K562 (cell line): ENCODE measurements at regions not wholly inside any gene's neighbourhood (a gene's known extent, or its start where the extent isn't known, plus 50 kb on each side); places are given as distances from the start of the nearest gene placed in this dataset.

Source experiments
- ATAC-seq: fragments of 200-7000 bp; cut with Tn5 transposase; 3 replicates; pipeline ENCODE4 v1.9.1; 2020; ENCODE audit warnings: moderate library complexity
- BruUV-seq: library from RNA; stranded (reverse); fragments of 400-500 nt; replicated peaks from 2 replicates; lab custom pipeline; 2021; lab: Mats Ljungman, UMichigan
- CTCF ChIA-PET: fragments of 300-600 bp; formaldehyde crosslinking; extraction: SDS; loops from one replicate; lab custom pipeline; 2021; ENCODE audit warnings: low intra/inter-chr PET ratio; lab: Yijun Ruan, JAX
- POLR2A ChIA-PET: fragments of 300-600, 350-650 bp; sonication (Branson Sonifier 250); formaldehyde crosslinking; extraction: SDS; loops from one replicate; lab custom pipeline; 2021; ENCODE audit warnings: antibody characterized with exemption, inconsistent platforms; lab: Yijun Ruan, JAX
- DNase-seq, 4 experiments: peaks; one replicate each; pipeline versions ENCODE4 v3.0.0 to v3.0.0-alpha.2; 2011 to 2018; ENCODE audit warnings: low spot score in 3 of 4, mixed read lengths in 3 of 4; ENCODE audit errors: extremely low read depth in 1 of 4
- FAIRE-seq: peaks from 2 replicates; lab custom pipeline; 2011; peaks lifted over from hg19 to GRCh38; lab: Jason Lieb, UNC
- H2AFZ ChIP-seq: 2 replicates; pipeline ENCODE4 v1.6.0; 2011; ENCODE audit warnings: low read depth, low read length, control low read depth, inconsistent platforms
- H3K27ac ChIP-seq: fragments of 200-600 bp; 3 replicates; pipeline ENCODE4 v1.8.0; 2011; ENCODE audit warnings: low read depth, mild to moderate bottlenecking, control low read depth, inconsistent platforms, low read length, moderate library complexity, mixed read lengths; ENCODE audit errors: extremely low read depth
- H3K27me3 ChIP-seq, 2 experiments: fragments of 300-600 bp in 1 of 2; 2 replicates in 1 of 2; 3 replicates in 1 of 2; pipeline versions ENCODE4 v1.6.0 to v1.8.0; 2011; ENCODE audit warnings: inconsistent platforms in 2 of 2, low read length in 2 of 2, mild to moderate bottlenecking in 1 of 2, mixed read lengths in 1 of 2, moderate library complexity in 1 of 2; ENCODE audit not compliant: control insufficient read depth in 2 of 2, insufficient read depth in 2 of 2
- H3K36me3 ChIP-seq: fragments of 300-600 bp; 3 replicates; pipeline ENCODE4 v1.8.0; 2011; ENCODE audit warnings: mild to moderate bottlenecking, low read length, inconsistent platforms; ENCODE audit not compliant: control insufficient read depth, insufficient read depth
- H3K4me1 ChIP-seq, 2 experiments: fragments of 200-600 bp in 1 of 2; replicated peaks in 1 of 2; 2 replicates in 1 of 2; 3 replicates in 1 of 2; pipeline versions ENCODE4 v1.5.1 to v1.8.0; 2011; ENCODE audit warnings: inconsistent platforms in 2 of 2, low read length in 2 of 2, mild to moderate bottlenecking in 1 of 2, mixed read lengths in 1 of 2, moderate library complexity in 1 of 2; ENCODE audit not compliant: control insufficient read depth in 2 of 2, insufficient read depth in 2 of 2
- H3K4me2 ChIP-seq: 2 replicates; pipeline ENCODE4 v1.6.1; 2011; ENCODE audit warnings: low read length, control low read depth, inconsistent platforms, mixed read lengths; ENCODE audit not compliant: insufficient read depth
- H3K4me3 ChIP-seq: fragments of 200-600 bp; sonication (generic), shearing (Covaris generic); 2 replicates; pipeline ENCODE4 v1.5.1; 2016; ENCODE audit warnings: control low read depth, inconsistent platforms
- H3K79me2 ChIP-seq: fragments of 200-600 bp; 3 replicates; pipeline ENCODE4 v1.8.0; 2011; ENCODE audit warnings: low read length, inconsistent platforms; ENCODE audit not compliant: control insufficient read depth, insufficient read depth
- H3K9ac ChIP-seq, 2 experiments: 2 replicates each; pipeline versions ENCODE4 v1.6.0 to v1.6.1; 2011; ENCODE audit warnings: low read depth in 2 of 2, low read length in 2 of 2, control low read depth in 1 of 2, inconsistent platforms in 1 of 2, mild to moderate bottlenecking in 1 of 2, mixed read lengths in 1 of 2; ENCODE audit not compliant: insufficient read depth in 1 of 2
- H3K9me1 ChIP-seq: one replicate; pipeline ENCODE4 v1.6.0; 2011; ENCODE audit warnings: inconsistent platforms, mild to moderate bottlenecking, low read length, moderate library complexity; ENCODE audit not compliant: control insufficient read depth, insufficient read depth
- H3K9me3 ChIP-seq: replicated peaks from 2 replicates; pipeline ENCODE4 v1.5.1; 2011; ENCODE audit warnings: low read depth, low read length, inconsistent platforms; ENCODE audit not compliant: control insufficient read depth, insufficient read depth
- H4K20me1 ChIP-seq: replicated peaks from 2 replicates; pipeline ENCODE4 v1.6.1; 2011; ENCODE audit warnings: low read length, inconsistent platforms, mixed read lengths; ENCODE audit not compliant: control insufficient read depth, insufficient read depth
- CREB1 ChIP-seq, 2 experiments: sonication (generic) in 1 of 2; formaldehyde crosslinking in 1 of 2; IDR thresholded peaks; 2 replicates each; pipeline versions ENCODE4 v1.6.1 to v1.8.0; 2012 to 2022; ENCODE audit warnings: inconsistent platforms in 1 of 2, mild to moderate bottlenecking in 1 of 2, missing genetic modification reagents in 1 of 2, moderate library complexity in 1 of 2
- MXD1 ChIP-seq: fragments of 250-450 bp; sonication (Bioruptor Pico); IDR thresholded peaks from 2 replicates; pipeline ENCODE4 v1.8.0; 2021; ENCODE audit warnings: borderline replicate concordance, mild to moderate bottlenecking, moderate library complexity; ENCODE audit not compliant: poor library complexity, severe bottlenecking
- NR2C2 ChIP-seq, 2 experiments: fragments of 200-800 bp in 1 of 2; sonication (Bioruptor generic) in 1 of 2; sonication (generic) in 1 of 2; formaldehyde crosslinking in 1 of 2; IDR thresholded peaks; 2 replicates each; pipeline versions ENCODE4 v1.6.1 to v1.8.0; 2016 to 2022; ENCODE audit warnings: mild to moderate bottlenecking in 1 of 2, missing compliant biosample characterization in 1 of 2, missing genetic modification characterization in 1 of 2, missing genetic modification reagents in 1 of 2
- SMARCB1 ChIP-seq: IDR thresholded peaks from 2 replicates; pipeline ENCODE4 v1.6.1; 2011; ENCODE audit warnings: improper control_type of control experiment, low read depth; ENCODE audit not compliant: insufficient read length
- TAF15 ChIP-seq: fragments of 200-400 bp; formaldehyde crosslinking; IDR thresholded peaks from 2 replicates; pipeline ENCODE4 v1.6.1; 2017; ENCODE audit warnings: mild to moderate bottlenecking, low read depth, low read length, moderate library complexity
- WGBS: fragments of 100-300 bp; shearing (Covaris generic); methylation state at CpG from one replicate; pipeline ENCODE4 v1.1.6; 2016; ENCODE audit warnings: low coverage, mixed read lengths; ENCODE audit not compliant: insufficient coverage; ENCODE audit errors: missing lambda C conversion rate; 5-methylcytosine and 5-hydroxymethylcytosine counted together
- in situ Hi-C: fragments of 300-500 bp; cut with MboI; formaldehyde crosslinking; loops from 4 replicates; pipeline ENCODE4 v1.15.0; 2018; ENCODE audit warnings: inconsistent platforms, mixed read lengths
- intact Hi-C: fragments of 100-400 bp; cut with micrococcal nuclease; formaldehyde crosslinking; loops from 2 replicates; pipeline ENCODE4 v1.14.2; 2022

GRCh38 chr1:60876952-60877351 lies 205.4 kb upstream of the NFIA start (continued):
- TF ChIP-seq MXD1 (no peak), TAF15 (no peak)
- TF ChIP-seq, all 486 proteins: peak for 0

GRCh38 chr1:60875138-60875537 lies 207.2 kb upstream of the NFIA start:
- ChIA-PET CTCF (no interaction called here), POLR2A (interaction anchor here (0.8 kb wide), 1 partner anchor 74 kb away, joined by 3 read pairs; no protein-coding TSS in a partner anchor)
- DNase-seq (no peak), ATAC-seq (no peak; the same call in 2 of the 3 replicates), FAIRE-seq (no peak)
- in situ Hi-C loops = no loop called here
- Histone ChIP-seq H3K9me1 (no peaks in the 10 kb centered on the region), H3K4me1 (no peaks in the 10 kb centered on the region; a peak in 2 of 5 replicates), H4K20me1 (no peaks in the 10 kb centered on the region), H3K27ac (no peak overlapping the region), H3K36me3 (no peaks in the 10 kb centered on the region), H3K9me3 (no peaks in the 10 kb centered on the region), H3K27me3 (no peaks in the 10 kb centered on the region), H3K4me2 (no peak overlapping the region), H3K4me3 (no peak overlapping the region), H3K79me2 (no peaks in the 10 kb centered on the region), H3K9ac (no peak overlapping the region), H2AFZ (no peak overlapping the region)
- intact Hi-C loops = no loop called here
- BruUV-seq = no TSS peak
- TF ChIP-seq SMARCB1 (no peak), NR2C2 (CRISPR knock-in tag; IDR thresholded peaks at IDR 0.05) (no peak), NR2C2 (tag; IDR thresholded peaks at IDR 0.05) (no peak), CREB1 (IDR thresholded peaks at IDR 0.05) (no peak), CREB1 (CRISPR knock-in tag; IDR thresholded peaks at IDR 0.05) (0 out of 2 replicates have a peak, but pooled peaks have one; percentile 18)
- 15% methylated on average over 1 of the region's 1 CpG for WGBS
